GM12891 (cell line): ENCODE measurements at regions not wholly inside any gene's neighbourhood (a gene's known extent, or its start where the extent isn't known, plus 50 kb on each side); places are given as distances from the start of the nearest gene placed in this dataset.

Experiments
- DNase-seq: peaks from one replicate; pipeline ENCODE4 v3.0.0; 2011; ENCODE audit warnings: low spot score; ENCODE audit not compliant: insufficient read length
- FAIRE-seq: peaks from 2 replicates; lab custom pipeline; 2011; peaks lifted over from hg19 to GRCh38; lab: Jason Lieb, UNC
- PAX5 ChIP-seq: IDR thresholded peaks from 2 replicates; pipeline ENCODE4 v1.6.1; 2011; ENCODE audit warnings: low read length, moderate library complexity, mild to moderate bottlenecking; ENCODE audit not compliant: insufficient read depth, severe bottlenecking
- POLR2A ChIP-seq: IDR thresholded peaks from 2 replicates; pipeline ENCODE4 v1.6.1; 2011; ENCODE audit warnings: low read depth, low read length, control low read depth
- POLR2AphosphoS5 ChIP-seq: IDR thresholded peaks from 2 replicates; pipeline ENCODE4 v1.6.1; 2011; ENCODE audit warnings: low read depth, low read length, control low read depth
- POU2F2 ChIP-seq: IDR thresholded peaks from 2 replicates; pipeline ENCODE4 v1.6.1; 2011; ENCODE audit warnings: low read depth, mild to moderate bottlenecking, control low read depth, low read length, moderate library complexity
- SPI1 ChIP-seq: IDR thresholded peaks from 2 replicates; pipeline ENCODE4 v1.6.1; 2011; ENCODE audit warnings: low read depth, low read length, control low read depth
- TAF1 ChIP-seq: IDR thresholded peaks from 2 replicates; pipeline ENCODE4 v1.6.1; 2011; ENCODE audit warnings: low read depth, low read length, control low read depth

GRCh38 chr4:43238585-43238984 is 346.1 kb downstream of the GRXCR1 start:
- DNase-seq (no peak), FAIRE-seq (no peak)
- TF ChIP-seq SPI1 (no peak), POLR2A (no peak), POLR2AphosphoS5 (no peak)

- no peak for TF ChIP-seq SPI1
- no peak for TF ChIP-seq POU2F2
- no peak for TF ChIP-seq TAF1
- TF ChIP-seq PAX5, result no peak
- TF ChIP-seq POLR2A, result no peak
- TF ChIP-seq POLR2AphosphoS5, result no peak
- FAIRE-seq (no peak), DNase-seq (no peak)
Measured at GRCh38 chr4:43241104-43241503, 348.6 kb downstream of the GRXCR1 start.

- TF ChIP-seq POLR2AphosphoS5 (no peak), POLR2A (no peak), SPI1 (no peak), TAF1 (no peak), POU2F2 (no peak), PAX5 (no peak)
- DNase-seq (no peak), FAIRE-seq (no peak)
Measured at GRCh38 chr4:43242606-43243005, 350.1 kb downstream of the GRXCR1 start.

- FAIRE-seq, result no peak
- DNase-seq, result no peak
- no peak for TF ChIP-seq POLR2A
- TF ChIP-seq TAF1, result no peak
- TF ChIP-seq POLR2AphosphoS5, result no peak
- TF ChIP-seq SPI1, result no peak
- no peak for TF ChIP-seq PAX5
- TF ChIP-seq POU2F2, result no peak
Measured at GRCh38 chr4:43243433-43244116, 351.1 kb downstream of the GRXCR1 start.

- peak; percentile 89 for FAIRE-seq
- peak; percentile 16 for DNase-seq
- no peak for TF ChIP-seq SPI1
- peak; percentile 24; the same call in 1 of the 2 replicates for TF ChIP-seq POU2F2
Measured at GRCh38 chr4:43244688-43245382, 352.3 kb downstream of the GRXCR1 start.

GRCh38 chr4:43251841-43252240 is 359.3 kb downstream of the GRXCR1 start:
- FAIRE-seq, result no peak
- no peak for TF ChIP-seq SPI1
- TF ChIP-seq POLR2A, result no peak
- TF ChIP-seq POLR2AphosphoS5, result no peak
- no peak for TF ChIP-seq TAF1
- no peak for TF ChIP-seq POU2F2
- no peak for TF ChIP-seq PAX5
- no peak for DNase-seq

GRCh38 chr4:43253541-43253940 is 361.0 kb downstream of the GRXCR1 start:
- FAIRE-seq (no peak), DNase-seq (no peak)
- TF ChIP-seq SPI1 (no peak), PAX5 (no peak), POU2F2 (no peak), POLR2AphosphoS5 (no peak), TAF1 (no peak), POLR2A (no peak)

- TF ChIP-seq POLR2A (no peak), PAX5 (no peak), POLR2AphosphoS5 (no peak), POU2F2 (no peak), TAF1 (no peak), SPI1 (no peak)
- FAIRE-seq (no peak), DNase-seq (no peak)
Measured at GRCh38 chr4:43264730-43265129, 372.2 kb downstream of the GRXCR1 start.

- FAIRE-seq, result no peak
- no peak for TF ChIP-seq POU2F2
- no peak for TF ChIP-seq SPI1
- TF ChIP-seq POLR2A, result no peak
- no peak for TF ChIP-seq PAX5
- TF ChIP-seq POLR2AphosphoS5, result no peak
- TF ChIP-seq TAF1, result no peak
- no peak for DNase-seq
Measured at GRCh38 chr4:43271946-43272345, 379.4 kb downstream of the GRXCR1 start.

- FAIRE-seq, result no peak
- TF ChIP-seq SPI1, result no peak
- TF ChIP-seq POLR2AphosphoS5, result no peak
- TF ChIP-seq POLR2A, result no peak
- TF ChIP-seq PAX5, result no peak
- TF ChIP-seq TAF1, result no peak
- no peak for TF ChIP-seq POU2F2
- DNase-seq, result no peak
Measured at GRCh38 chr4:43274376-43274775, 381.9 kb downstream of the GRXCR1 start.
